HepG2 (cell line): ENCODE measurements at regions not wholly inside any gene's neighbourhood (a gene's known extent, or its start where the extent isn't known, plus 50 kb on each side); places are given as distances from the start of the nearest gene placed in this dataset.

ENCODE experiments used
- ATAC-seq: fragments of 200-7000 bp; cut with Tn5 transposase; 3 replicates; pipeline ENCODE4 v1.9.1; 2020; ENCODE audit warnings: mild to moderate bottlenecking, moderate library complexity
- BruUV-seq: library from RNA; stranded (reverse); fragments of 400-500 nt; replicated peaks from 2 replicates; lab custom pipeline; 2021; lab: Mats Ljungman, UMichigan
- CTCF ChIA-PET: fragments of 300-600 bp; formaldehyde crosslinking; extraction: SDS; loops from one replicate; lab custom pipeline; 2021; ENCODE audit warnings: low total read pairs, inconsistent platforms, low intra/inter-chr PET ratio; lab: Yijun Ruan, JAX
- POLR2A ChIA-PET: fragments of 350-600 bp; sonication (Branson Sonifier 250); formaldehyde crosslinking; loops from one replicate; lab custom pipeline; 2020; ENCODE audit warnings: antibody characterized with exemption, inconsistent platforms; lab: Yijun Ruan, JAX
- DNase-seq: peaks from one replicate; pipeline ENCODE4 v3.0.0-alpha.2; 2015; ENCODE audit warnings: low spot score
- FAIRE-seq: peaks from 3 replicates; lab custom pipeline; 2011; peaks lifted over from hg19 to GRCh38; lab: Jason Lieb, UNC
- H2AFZ ChIP-seq: one replicate; pipeline ENCODE4 v1.6.1; 2011; ENCODE audit warnings: low read length, inconsistent platforms
- H3K27ac ChIP-seq: fragments of 300-600 bp; 3 replicates; pipeline ENCODE4 v1.8.0; 2011; ENCODE audit warnings: mixed run types, mild to moderate bottlenecking, mixed read lengths, low read length, inconsistent platforms; ENCODE audit not compliant: insufficient read depth; ENCODE audit errors: extremely low read length
- H3K27me3 ChIP-seq, 2 experiments: fragments of 200-600 bp in 1 of 2; 2 replicates in 1 of 2; 3 replicates in 1 of 2; pipeline versions ENCODE4 v1.6.0 to v1.8.0; 2011; ENCODE audit warnings: low read length in 2 of 2, mild to moderate bottlenecking in 2 of 2, moderate library complexity in 2 of 2, inconsistent platforms in 1 of 2; ENCODE audit not compliant: insufficient read depth in 2 of 2, control insufficient read depth in 1 of 2
- H3K36me3 ChIP-seq, 2 experiments: fragments of 200-600 bp in 1 of 2; replicated peaks in 1 of 2; 2 replicates in 1 of 2; 3 replicates in 1 of 2; pipeline versions ENCODE4 v1.5.1 to v1.8.0; 2011; ENCODE audit warnings: low read length in 2 of 2, inconsistent platforms in 1 of 2; ENCODE audit not compliant: insufficient read depth in 2 of 2, control insufficient read depth in 1 of 2
- H3K4me1 ChIP-seq: 2 replicates; pipeline ENCODE4 v1.5.1; 2012; ENCODE audit warnings: low read length, inconsistent platforms; ENCODE audit not compliant: insufficient read depth
- H3K4me2 ChIP-seq: 2 replicates; pipeline ENCODE4 v1.6.0; 2011; ENCODE audit warnings: low read depth, low read length, inconsistent platforms
- H3K4me3 ChIP-seq, 3 experiments: fragments of 200-600 bp in 1 of 3; sonication (generic), shearing (Covaris generic) in 1 of 3; replicated peaks in 1 of 3; 2 replicates each; pipeline ENCODE4 v1.5.1; 2011 to 2016; ENCODE audit warnings: low read length in 3 of 3, inconsistent platforms in 2 of 3, low read depth in 2 of 3, mild to moderate bottlenecking in 2 of 3, control low read depth in 1 of 3, mixed read lengths in 1 of 3; ENCODE audit not compliant: insufficient read depth in 1 of 3
- H3K79me2 ChIP-seq: one replicate; pipeline ENCODE4 v1.6.1; 2011; ENCODE audit warnings: low read length, inconsistent platforms; ENCODE audit not compliant: insufficient read depth
- H3K9ac ChIP-seq: 2 replicates; pipeline ENCODE4 v1.6.0; 2011; ENCODE audit warnings: mild to moderate bottlenecking, low read depth, low read length, inconsistent platforms; ENCODE audit not compliant: insufficient read depth
- H3K9me3 ChIP-seq: 2 replicates; pipeline ENCODE4 v1.5.1; 2012; ENCODE audit warnings: mild to moderate bottlenecking, low read length
- H4K20me1 ChIP-seq: 2 replicates; pipeline ENCODE4 v1.6.0; 2011; ENCODE audit warnings: inconsistent platforms, mild to moderate bottlenecking, low read length, moderate library complexity; ENCODE audit not compliant: insufficient read depth
- BRD4 ChIP-seq: sonication (generic); formaldehyde crosslinking; IDR thresholded peaks from 2 replicates; pipeline ENCODE4 v1.4.0; 2020; ENCODE audit warnings: missing genetic modification reagents
- ELF4 ChIP-seq: sonication (generic); formaldehyde crosslinking; IDR thresholded peaks from 2 replicates; pipeline ENCODE4 v1.5.0; 2020; ENCODE audit warnings: missing genetic modification reagents, mild to moderate bottlenecking, moderate library complexity, borderline replicate concordance
- KDM4B ChIP-seq: sonication (generic); formaldehyde crosslinking; IDR thresholded peaks from 2 replicates; pipeline ENCODE4 v1.4.0; 2020; ENCODE audit warnings: missing genetic modification reagents
- KLF6 ChIP-seq: IDR thresholded peaks from 2 replicates; pipeline ENCODE4 v1.8.0; 2016; ENCODE audit warnings: missing biosample characterization, missing genetic modification reagents
- POLR2G ChIP-seq: fragments of 200-400 bp; formaldehyde crosslinking; IDR thresholded peaks from 2 replicates; pipeline ENCODE4 v1.6.1; 2018; ENCODE audit warnings: mild to moderate bottlenecking, low read depth, low read length, moderate library complexity
- SRF ChIP-seq: IDR thresholded peaks from 2 replicates; pipeline ENCODE4 v1.6.1; 2011; ENCODE audit warnings: mild to moderate bottlenecking, low read depth, low read length, moderate library complexity
- TEAD3 ChIP-seq: optimal IDR thresholded peaks from 2 replicates; pipeline ENCODE3; 2016; ENCODE audit warnings: borderline replicate concordance
- TEF ChIP-seq: sonication (generic); formaldehyde crosslinking; IDR thresholded peaks from 2 replicates; pipeline ENCODE4 v1.5.0; 2020; ENCODE audit warnings: missing genetic modification reagents
- ZNF362 ChIP-seq: sonication (generic); formaldehyde crosslinking; IDR thresholded peaks from 2 replicates; pipeline ENCODE4 v1.4.0; 2020; ENCODE audit warnings: missing genetic modification reagents, mild to moderate bottlenecking, borderline replicate concordance
- ZNF607 ChIP-seq: sonication (generic); formaldehyde crosslinking; IDR thresholded peaks from 2 replicates; pipeline ENCODE4 v1.5.1; 2020; ENCODE audit warnings: missing genetic modification reagents, mild to moderate bottlenecking, borderline replicate concordance
- ZNF878 ChIP-seq: sonication (generic); formaldehyde crosslinking; IDR thresholded peaks from 2 replicates; pipeline ENCODE4 v1.8.1; 2023; ENCODE audit warnings: mild to moderate bottlenecking, missing genetic modification reagents, moderate library complexity
- WGBS: methylation state at CpG from one replicate; pipeline ENCODE4 v1.1.6; 2017; ENCODE audit warnings: low lambda C conversion rate; 5-methylcytosine and 5-hydroxymethylcytosine counted together
- in situ Hi-C: cut with HindIII; loops from 2 replicates; pipeline ENCODE4 v1.10.0; 2017; ENCODE audit warnings: low pct_unique_long_range_greater_than_20kb; ENCODE audit not compliant: extremely low pct_ligation_motif_present
- intact Hi-C: fragments of 100-400 bp; cut with micrococcal nuclease; formaldehyde crosslinking; loops from one replicate; pipeline ENCODE4 v1.10.0; 2022; ENCODE audit not compliant: unreplicated experiment
- TF ChIP-seq, protein P1 (sequence below): sonication (generic); formaldehyde crosslinking; IDR thresholded peaks from 2 replicates; pipeline ENCODE4 v1.8.1; 2023; ENCODE audit warnings: missing genetic modification reagents, inconsistent platforms, borderline replicate concordance
- TF ChIP-seq, protein P2 (sequence below): IDR thresholded peaks from 2 replicates; pipeline ENCODE4 v1.6.1; 2016; ENCODE audit warnings: low read depth, borderline replicate concordance

DNA sequence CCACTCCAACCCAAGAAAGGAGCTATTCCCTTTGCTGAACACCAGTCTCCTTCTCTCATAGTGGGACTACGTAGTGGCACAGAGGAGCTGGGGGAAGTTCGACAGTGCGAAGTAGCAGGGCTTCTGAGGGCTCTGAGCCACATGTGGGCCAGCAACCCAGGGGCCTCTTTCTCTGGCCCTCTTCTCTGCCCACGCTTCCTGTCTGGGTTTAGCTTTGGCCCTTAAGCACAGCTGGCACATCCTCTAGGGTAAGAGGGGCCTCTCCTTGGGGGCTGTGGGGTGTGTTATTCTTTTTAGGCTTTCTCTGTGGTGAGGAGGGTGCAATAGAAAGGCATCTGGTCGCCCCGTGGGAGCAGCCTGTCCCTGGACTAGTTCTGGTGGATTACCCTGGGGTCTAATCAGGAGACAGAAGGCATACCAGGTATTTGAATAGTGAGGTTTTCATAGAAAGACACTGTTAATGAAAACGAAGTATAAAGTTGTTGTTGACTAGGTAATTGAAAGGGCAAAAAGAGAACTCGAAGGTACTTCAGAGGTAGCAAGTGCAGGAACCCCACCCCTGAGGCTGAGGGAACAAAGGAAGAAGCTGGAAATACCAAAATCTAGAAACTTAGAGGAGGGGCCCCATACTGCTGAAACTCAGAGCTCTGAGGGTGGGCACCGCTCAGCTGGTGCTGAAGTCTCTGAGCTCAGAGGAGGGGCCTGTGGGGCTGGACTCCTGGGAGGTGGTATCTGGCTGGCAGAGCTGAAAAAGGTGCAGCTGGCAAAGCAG, 151.9 kb upstream of the RPS6KA3 start:
- Histone ChIP-seq H3K9ac (no peak overlapping the region), H3K4me1 (peaks cover 8% of the 10 kb centered on the region), H3K27me3 (no peaks in the 10 kb centered on the region), H3K27ac (no peak overlapping the region), H3K36me3 (no peaks in the 10 kb centered on the region), H3K79me2 (no peaks in the 10 kb centered on the region), H2AFZ (no peak overlapping the region), H3K4me3 (no peak overlapping the region), H4K20me1 (no peaks in the 10 kb centered on the region), H3K9me3 (no peaks in the 10 kb centered on the region), H3K4me2 (no peak overlapping the region)
- ChIA-PET POLR2A (no interaction called here), CTCF (no interaction called here)
- BruUV-seq, result no TSS peak
- FAIRE-seq, result no peak
- TF ChIP-seq KDM4B (no peak), TEAD3 (CRISPR knock-in tag) (no peak), KLF6 (CRISPR knock-in tag) (no peak)
- TF ChIP-seq, protein P1, sequence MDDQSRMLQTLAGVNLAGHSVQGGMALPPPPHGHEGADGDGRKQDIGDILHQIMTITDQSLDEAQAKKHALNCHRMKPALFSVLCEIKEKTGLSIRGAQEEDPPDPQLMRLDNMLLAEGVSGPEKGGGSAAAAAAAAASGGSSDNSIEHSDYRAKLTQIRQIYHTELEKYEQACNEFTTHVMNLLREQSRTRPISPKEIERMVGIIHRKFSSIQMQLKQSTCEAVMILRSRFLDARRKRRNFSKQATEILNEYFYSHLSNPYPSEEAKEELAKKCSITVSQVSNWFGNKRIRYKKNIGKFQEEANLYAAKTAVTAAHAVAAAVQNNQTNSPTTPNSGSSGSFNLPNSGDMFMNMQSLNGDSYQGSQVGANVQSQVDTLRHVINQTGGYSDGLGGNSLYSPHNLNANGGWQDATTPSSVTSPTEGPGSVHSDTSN (CRISPR knock-in tag), result no peak
- TF ChIP-seq, protein P2, sequence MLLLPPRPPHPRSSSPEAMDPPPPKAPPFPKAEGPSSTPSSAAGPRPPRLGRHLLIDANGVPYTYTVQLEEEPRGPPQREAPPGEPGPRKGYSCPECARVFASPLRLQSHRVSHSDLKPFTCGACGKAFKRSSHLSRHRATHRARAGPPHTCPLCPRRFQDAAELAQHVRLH (CRISPR knock-in tag), result no peak
- no peak for DNase-seq
- 90% methylated on average over 6 of the region's 9 CpGs for WGBS
- no peak for ATAC-seq
- intact Hi-C loops, result no loop called here
- in situ Hi-C loops, result no loop called here

- H3K4me3 ChIP-seq, result no peak overlapping the region
- DNase-seq (no peak), FAIRE-seq (no peak), ATAC-seq (no peak)
- no peaks in the 10 kb centered on the region for H3K9me3 ChIP-seq
- ChIA-PET CTCF (no interaction called here), POLR2A (no interaction called here)
- no peaks in the 10 kb centered on the region for H3K36me3 ChIP-seq
- BruUV-seq, result no TSS peak
- intact Hi-C loops (no loop called here), in situ Hi-C loops (no loop called here)
- 100% methylated on average over 1 of the region's 9 CpGs for WGBS
- H2AFZ ChIP-seq, result no peak overlapping the region
- no peaks in the 10 kb centered on the region for H3K79me2 ChIP-seq
- H3K4me2 ChIP-seq, result no peak overlapping the region
- no peaks in the 10 kb centered on the region for H4K20me1 ChIP-seq
- no peaks in the 10 kb centered on the region for H3K27me3 ChIP-seq
- H3K4me1 ChIP-seq, result peaks cover 19% of the 10 kb centered on the region
- no peak overlapping the region for H3K9ac ChIP-seq
- H3K27ac ChIP-seq, result no peak overlapping the region
- TF ChIP-seq ZNF362 (CRISPR knock-in tag) (no peak), POLR2G (no peak), SRF (no peak), TEF (no peak), ZNF607 (no peak), ELF4 (no peak), ZNF878 (no peak), BRD4 (no peak)
Observed at GRCh38 chrX:20414762-20415445, 148.2 kb upstream of the RPS6KA3 start.
